ENCODE measurements at regions not wholly inside any gene's neighbourhood (a gene's known extent, or its start where the extent isn't known, plus 50 kb on each side); places are given as distances from the start of the nearest gene placed in this dataset.

DNA sequence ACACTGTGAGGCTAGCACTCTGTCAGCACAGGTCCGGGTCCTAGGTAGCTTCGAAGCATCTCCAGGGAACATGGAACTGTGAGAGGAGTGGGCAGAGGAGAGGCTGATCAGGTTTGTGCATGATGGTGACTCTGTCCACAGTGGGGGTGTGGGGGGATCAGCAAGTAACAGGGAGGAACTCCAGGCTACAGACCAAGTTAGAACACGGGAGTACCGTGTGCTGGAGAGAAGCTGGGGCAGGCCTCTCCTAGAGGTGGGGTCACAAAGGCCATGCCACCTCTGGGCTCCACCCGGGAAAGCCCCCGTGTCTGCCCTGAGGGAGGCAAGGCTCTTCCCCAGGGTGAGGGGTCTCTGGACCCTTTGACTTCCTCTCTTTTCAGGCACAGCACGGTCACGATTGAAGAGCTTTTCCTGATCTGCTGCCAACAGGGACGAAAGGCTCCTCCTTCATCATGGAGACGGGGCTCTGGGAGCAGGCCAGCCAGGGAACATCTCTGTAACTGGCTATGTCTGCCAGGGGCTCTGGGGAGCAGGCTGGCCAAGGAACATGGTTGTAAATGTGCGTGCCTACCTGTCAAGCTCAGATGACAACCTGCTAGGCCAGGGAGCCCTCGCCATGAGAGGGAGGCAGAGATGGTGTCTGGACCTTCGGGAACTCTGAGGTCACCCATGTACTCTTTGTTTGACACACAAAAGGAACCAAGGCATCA is 1476.1 kb downstream of the BRD1 start (continued):
- TF ChIP-seq, protein P1, sequence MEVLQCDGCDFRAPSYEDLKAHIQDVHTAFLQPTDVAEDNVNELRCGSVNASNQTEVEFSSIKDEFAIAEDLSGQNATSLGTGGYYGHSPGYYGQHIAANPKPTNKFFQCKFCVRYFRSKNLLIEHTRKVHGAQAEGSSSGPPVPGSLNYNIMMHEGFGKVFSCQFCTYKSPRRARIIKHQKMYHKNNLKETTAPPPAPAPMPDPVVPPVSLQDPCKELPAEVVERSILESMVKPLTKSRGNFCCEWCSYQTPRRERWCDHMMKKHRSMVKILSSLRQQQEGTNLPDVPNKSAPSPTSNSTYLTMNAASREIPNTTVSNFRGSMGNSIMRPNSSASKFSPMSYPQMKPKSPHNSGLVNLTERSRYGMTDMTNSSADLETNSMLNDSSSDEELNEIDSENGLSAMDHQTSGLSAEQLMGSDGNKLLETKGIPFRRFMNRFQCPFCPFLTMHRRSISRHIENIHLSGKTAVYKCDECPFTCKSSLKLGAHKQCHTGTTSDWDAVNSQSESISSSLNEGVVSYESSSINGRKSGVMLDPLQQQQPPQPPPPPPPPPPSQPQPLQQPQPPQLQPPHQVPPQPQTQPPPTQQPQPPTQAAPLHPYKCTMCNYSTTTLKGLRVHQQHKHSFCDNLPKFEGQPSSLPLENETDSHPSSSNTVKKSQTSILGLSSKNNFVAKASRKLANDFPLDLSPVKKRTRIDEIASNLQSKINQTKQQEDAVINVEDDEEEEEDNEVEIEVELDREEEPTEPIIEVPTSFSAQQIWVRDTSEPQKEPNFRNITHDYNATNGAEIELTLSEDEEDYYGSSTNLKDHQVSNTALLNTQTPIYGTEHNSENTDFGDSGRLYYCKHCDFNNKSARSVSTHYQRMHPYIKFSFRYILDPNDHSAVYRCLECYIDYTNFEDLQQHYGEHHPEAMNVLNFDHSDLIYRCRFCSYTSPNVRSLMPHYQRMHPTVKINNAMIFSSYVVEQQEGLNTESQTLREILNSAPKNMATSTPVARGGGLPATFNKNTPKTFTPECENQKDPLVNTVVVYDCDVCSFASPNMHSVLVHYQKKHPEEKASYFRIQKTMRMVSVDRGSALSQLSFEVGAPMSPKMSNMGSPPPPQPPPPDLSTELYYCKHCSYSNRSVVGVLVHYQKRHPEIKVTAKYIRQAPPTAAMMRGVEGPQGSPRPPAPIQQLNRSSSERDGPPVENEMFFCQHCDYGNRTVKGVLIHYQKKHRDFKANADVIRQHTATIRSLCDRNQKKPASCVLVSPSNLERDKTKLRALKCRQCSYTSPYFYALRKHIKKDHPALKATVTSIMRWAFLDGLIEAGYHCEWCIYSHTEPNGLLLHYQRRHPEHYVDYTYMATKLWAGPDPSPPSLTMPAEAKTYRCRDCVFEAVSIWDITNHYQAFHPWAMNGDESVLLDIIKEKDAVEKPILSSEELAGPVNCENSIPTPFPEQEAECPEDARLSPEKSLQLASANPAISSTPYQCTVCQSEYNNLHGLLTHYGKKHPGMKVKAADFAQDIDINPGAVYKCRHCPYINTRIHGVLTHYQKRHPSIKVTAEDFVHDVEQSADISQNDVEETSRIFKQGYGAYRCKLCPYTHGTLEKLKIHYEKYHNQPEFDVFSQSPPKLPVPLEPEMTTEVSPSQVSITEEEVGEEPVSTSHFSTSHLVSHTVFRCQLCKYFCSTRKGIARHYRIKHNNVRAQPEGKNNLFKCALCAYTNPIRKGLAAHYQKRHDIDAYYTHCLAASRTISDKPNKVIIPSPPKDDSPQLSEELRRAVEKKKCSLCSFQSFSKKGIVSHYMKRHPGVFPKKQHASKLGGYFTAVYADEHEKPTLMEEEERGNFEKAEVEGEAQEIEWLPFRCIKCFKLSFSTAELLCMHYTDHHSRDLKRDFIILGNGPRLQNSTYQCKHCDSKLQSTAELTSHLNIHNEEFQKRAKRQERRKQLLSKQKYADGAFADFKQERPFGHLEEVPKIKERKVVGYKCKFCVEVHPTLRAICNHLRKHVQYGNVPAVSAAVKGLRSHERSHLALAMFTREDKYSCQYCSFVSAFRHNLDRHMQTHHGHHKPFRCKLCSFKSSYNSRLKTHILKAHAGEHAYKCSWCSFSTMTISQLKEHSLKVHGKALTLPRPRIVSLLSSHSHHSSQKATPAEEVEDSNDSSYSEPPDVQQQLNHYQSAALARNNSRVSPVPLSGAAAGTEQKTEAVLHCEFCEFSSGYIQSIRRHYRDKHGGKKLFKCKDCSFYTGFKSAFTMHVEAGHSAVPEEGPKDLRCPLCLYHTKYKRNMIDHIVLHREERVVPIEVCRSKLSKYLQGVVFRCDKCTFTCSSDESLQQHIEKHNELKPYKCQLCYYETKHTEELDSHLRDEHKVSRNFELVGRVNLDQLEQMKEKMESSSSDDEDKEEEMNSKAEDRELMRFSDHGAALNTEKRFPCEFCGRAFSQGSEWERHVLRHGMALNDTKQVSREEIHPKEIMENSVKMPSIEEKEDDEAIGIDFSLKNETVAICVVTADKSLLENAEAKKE (CRISPR knock-in tag; IDR thresholded peaks at IDR 0.05), result no peak
- TF ChIP-seq POLR2AphosphoS5 (IDR thresholded peaks at IDR 0.05; ENCODE audit: low read depth) (no peak), JUNB (IDR thresholded peaks at IDR 0.05; ENCODE audit: unreplicated experiment) (no peak), ZNF114 (CRISPR knock-in tag; IDR thresholded peaks at IDR 0.05) (no peak)

DNA sequence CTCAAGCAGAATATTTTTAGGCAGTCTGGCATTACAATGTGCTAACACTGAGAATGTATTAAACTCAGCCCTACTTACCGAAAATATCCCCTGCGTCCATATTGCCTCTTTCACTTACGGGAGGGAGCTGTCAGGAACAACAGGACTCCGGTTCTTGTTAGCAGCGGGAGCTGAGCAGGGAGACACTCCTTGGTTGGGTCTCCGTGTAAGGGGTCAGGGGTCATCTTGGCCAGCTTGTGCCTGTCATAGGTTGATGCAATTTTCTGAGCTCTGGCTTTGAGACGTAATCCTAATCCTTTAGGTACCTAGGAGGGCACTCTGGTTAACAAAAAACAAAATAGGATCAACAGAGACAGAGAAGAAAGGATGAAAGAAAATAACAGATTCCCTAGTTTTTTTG is 1477.2 kb downstream of the BRD1 start:
- Histone ChIP-seq H3K9me2 (ENCODE audit: insufficient read depth) (no peaks in the 10 kb centered on the region), H3K4me2 (no peak overlapping the region), H4K20me1 (replicated peaks; ENCODE audit: insufficient read depth) (no peaks in the 10 kb centered on the region), H3K36me3 (ENCODE audit: insufficient read depth) (no peaks in the 10 kb centered on the region), H3K27ac (ENCODE audit: low read depth) (no peak overlapping the region), H3K4me1 (ENCODE audit: insufficient read depth) (no peaks in the 10 kb centered on the region), H3F3A (replicated peaks; ENCODE audit: low read depth) (no peaks in the 10 kb centered on the region), H3K79me2 (replicated peaks; ENCODE audit: insufficient read depth) (no peaks in the 10 kb centered on the region), H3K27me3 (ENCODE audit: insufficient read depth) (no peaks in the 10 kb centered on the region), H3K4me3 (no peak overlapping the region), H2AFZ (no peak overlapping the region)
- no peaks in the 10 kb centered on the region; the same call in 2 of the 3 replicates for H3K4me1 Mint-ChIP-seq
- H3K36me3 Mint-ChIP-seq (ENCODE audit: low read depth), result no peaks in the 10 kb centered on the region
- H3K9me3 Mint-ChIP-seq, result no peaks in the 10 kb centered on the region
- ATAC-seq, result no peak
- DNase-seq (ENCODE audit: low spot score), result no peak
- H3K4me3 Mint-ChIP-seq, result no peak overlapping the region
- H3K27me3 Mint-ChIP-seq (ENCODE audit: insufficient read depth, low read depth, poor library complexity), result no peaks in the 10 kb centered on the region
- H3K27ac Mint-ChIP-seq, result no peak overlapping the region
- TF ChIP-seq POLR2AphosphoS5 (IDR thresholded peaks at IDR 0.05; ENCODE audit: low read depth) (no peak), EZH2 (IDR thresholded peaks at IDR 0.05; ENCODE audit: low read depth, unreplicated experiment) (no peak), STAT1 (IDR thresholded peaks at IDR 0.05; ENCODE audit: unreplicated experiment) (no peak)
- TF ChIP-seq, protein P2, sequence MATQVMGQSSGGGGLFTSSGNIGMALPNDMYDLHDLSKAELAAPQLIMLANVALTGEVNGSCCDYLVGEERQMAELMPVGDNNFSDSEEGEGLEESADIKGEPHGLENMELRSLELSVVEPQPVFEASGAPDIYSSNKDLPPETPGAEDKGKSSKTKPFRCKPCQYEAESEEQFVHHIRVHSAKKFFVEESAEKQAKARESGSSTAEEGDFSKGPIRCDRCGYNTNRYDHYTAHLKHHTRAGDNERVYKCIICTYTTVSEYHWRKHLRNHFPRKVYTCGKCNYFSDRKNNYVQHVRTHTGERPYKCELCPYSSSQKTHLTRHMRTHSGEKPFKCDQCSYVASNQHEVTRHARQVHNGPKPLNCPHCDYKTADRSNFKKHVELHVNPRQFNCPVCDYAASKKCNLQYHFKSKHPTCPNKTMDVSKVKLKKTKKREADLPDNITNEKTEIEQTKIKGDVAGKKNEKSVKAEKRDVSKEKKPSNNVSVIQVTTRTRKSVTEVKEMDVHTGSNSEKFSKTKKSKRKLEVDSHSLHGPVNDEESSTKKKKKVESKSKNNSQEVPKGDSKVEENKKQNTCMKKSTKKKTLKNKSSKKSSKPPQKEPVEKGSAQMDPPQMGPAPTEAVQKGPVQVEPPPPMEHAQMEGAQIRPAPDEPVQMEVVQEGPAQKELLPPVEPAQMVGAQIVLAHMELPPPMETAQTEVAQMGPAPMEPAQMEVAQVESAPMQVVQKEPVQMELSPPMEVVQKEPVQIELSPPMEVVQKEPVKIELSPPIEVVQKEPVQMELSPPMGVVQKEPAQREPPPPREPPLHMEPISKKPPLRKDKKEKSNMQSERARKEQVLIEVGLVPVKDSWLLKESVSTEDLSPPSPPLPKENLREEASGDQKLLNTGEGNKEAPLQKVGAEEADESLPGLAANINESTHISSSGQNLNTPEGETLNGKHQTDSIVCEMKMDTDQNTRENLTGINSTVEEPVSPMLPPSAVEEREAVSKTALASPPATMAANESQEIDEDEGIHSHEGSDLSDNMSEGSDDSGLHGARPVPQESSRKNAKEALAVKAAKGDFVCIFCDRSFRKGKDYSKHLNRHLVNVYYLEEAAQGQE (IDR thresholded peaks at IDR 0.05; ENCODE audit: unreplicated experiment), result no peak
- TF ChIP-seq, protein P3, sequence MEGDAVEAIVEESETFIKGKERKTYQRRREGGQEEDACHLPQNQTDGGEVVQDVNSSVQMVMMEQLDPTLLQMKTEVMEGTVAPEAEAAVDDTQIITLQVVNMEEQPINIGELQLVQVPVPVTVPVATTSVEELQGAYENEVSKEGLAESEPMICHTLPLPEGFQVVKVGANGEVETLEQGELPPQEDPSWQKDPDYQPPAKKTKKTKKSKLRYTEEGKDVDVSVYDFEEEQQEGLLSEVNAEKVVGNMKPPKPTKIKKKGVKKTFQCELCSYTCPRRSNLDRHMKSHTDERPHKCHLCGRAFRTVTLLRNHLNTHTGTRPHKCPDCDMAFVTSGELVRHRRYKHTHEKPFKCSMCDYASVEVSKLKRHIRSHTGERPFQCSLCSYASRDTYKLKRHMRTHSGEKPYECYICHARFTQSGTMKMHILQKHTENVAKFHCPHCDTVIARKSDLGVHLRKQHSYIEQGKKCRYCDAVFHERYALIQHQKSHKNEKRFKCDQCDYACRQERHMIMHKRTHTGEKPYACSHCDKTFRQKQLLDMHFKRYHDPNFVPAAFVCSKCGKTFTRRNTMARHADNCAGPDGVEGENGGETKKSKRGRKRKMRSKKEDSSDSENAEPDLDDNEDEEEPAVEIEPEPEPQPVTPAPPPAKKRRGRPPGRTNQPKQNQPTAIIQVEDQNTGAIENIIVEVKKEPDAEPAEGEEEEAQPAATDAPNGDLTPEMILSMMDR (conservative IDR thresholded peaks at IDR 0.05; ENCODE audit: low read depth in 2 of 2), result no peak

All from GM23338 (cell line).